GM12874 (cell line): ENCODE measurements at regions not wholly inside any gene's neighbourhood (a gene's known extent, or its start where the extent isn't known, plus 50 kb on each side); places are given as distances from the start of the nearest gene placed in this dataset.
A peak's percentile ranks its signal among the peaks of the same experiment; 100 is the strongest.

Experiments
- TF ChIP-seq, protein P1 (sequence below): IDR thresholded peaks from 2 replicates; pipeline ENCODE4 v1.5.1; 2011; ENCODE audit warnings: low read depth, mild to moderate bottlenecking, control low read depth, low read length, moderate library complexity; ENCODE audit not compliant: insufficient read depth

DNA sequence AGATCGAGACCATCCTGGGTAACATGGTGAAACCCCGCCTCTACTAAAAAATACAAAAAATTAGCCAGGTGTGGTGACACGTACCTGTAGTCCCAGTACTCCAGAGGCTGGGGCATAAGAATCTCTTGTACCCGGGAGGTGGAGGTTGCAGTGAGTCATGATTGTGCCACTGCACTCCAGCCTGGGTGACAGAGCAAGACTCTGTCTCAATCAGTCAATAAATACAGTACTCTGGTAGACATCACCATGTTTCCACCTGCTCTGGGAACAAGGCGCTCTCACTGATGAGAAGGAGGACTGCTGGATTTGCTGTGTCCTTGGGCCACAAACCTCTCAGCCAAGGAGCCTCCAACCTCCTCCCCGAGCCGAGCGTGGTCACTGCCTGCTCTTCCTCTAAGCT, 154.2 kb upstream of the ZNF236 start:
- TF ChIP-seq, protein P1, sequence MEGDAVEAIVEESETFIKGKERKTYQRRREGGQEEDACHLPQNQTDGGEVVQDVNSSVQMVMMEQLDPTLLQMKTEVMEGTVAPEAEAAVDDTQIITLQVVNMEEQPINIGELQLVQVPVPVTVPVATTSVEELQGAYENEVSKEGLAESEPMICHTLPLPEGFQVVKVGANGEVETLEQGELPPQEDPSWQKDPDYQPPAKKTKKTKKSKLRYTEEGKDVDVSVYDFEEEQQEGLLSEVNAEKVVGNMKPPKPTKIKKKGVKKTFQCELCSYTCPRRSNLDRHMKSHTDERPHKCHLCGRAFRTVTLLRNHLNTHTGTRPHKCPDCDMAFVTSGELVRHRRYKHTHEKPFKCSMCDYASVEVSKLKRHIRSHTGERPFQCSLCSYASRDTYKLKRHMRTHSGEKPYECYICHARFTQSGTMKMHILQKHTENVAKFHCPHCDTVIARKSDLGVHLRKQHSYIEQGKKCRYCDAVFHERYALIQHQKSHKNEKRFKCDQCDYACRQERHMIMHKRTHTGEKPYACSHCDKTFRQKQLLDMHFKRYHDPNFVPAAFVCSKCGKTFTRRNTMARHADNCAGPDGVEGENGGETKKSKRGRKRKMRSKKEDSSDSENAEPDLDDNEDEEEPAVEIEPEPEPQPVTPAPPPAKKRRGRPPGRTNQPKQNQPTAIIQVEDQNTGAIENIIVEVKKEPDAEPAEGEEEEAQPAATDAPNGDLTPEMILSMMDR, result no peak

DNA sequence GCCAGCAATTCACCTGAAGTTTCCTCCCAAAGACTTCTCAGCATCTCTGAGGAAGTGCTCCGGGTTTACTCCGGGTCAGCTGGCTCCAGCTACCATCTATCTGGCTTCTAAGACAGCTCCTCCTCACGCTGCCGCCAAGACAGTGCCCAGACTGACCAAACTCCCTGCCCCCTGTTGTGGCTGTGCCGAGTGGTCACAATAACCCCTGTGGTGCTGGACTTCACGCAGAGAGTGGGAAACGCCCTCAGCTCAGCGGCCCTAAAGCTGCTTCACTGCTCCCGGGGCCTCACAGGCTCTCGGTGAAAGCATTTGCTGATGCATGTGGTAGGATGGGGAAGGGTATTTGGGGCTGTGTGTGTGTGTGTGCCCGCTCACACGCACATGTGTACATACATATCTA, 154.8 kb upstream of the ZNF236 start:
- TF ChIP-seq, protein P1, result no peak

DNA sequence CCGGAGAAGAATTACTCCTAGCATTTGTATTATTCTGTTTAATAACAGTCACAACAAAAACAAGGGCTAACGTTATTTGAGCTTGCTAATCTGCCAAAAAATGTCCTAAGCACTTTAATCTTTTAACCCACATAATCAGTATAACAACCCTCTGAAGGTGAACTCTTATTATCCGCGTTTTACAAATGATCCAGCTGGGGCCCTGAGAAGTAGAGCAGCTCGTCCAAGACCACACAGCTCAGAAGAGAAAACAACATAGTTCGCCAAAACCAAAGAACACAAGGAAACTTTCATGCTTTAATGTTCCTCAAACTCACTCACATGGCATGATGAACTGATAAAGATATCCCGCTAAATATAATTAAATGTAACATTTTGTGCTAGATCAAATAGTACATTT, 159.7 kb upstream of the ZNF236 start:
- TF ChIP-seq, protein P1, result no peak

DNA sequence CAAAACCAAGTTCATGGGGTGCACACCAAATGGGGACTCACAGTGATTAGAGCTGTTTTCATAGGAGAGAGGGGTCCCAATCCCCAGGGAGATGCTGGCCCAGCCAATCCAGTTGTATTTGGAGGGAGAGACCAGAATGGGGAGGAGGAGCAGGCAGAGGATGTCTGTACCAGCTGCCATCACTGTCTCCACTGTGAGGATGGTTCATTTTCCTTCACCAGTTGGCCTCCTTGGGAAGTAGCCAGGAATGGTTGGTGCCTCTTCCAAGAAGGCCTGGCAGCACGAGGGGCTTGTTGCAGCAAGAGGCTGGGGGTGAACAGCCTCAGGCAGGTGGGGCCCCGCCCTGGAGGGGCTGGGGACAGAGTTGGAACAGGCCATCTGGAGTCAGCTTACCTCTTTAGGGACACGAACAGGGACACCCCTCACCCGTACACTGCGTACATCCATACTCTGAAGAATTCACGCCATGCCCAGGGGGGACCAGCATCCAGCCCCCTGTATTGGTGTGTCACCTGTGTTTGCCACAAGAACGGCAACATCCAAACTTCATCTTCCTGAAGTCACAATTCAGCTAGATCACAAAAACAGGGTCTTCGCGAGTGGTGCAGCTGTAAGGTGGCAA, 161.7 kb upstream of the ZNF236 start:
- TF ChIP-seq, protein P1, result no peak

DNA sequence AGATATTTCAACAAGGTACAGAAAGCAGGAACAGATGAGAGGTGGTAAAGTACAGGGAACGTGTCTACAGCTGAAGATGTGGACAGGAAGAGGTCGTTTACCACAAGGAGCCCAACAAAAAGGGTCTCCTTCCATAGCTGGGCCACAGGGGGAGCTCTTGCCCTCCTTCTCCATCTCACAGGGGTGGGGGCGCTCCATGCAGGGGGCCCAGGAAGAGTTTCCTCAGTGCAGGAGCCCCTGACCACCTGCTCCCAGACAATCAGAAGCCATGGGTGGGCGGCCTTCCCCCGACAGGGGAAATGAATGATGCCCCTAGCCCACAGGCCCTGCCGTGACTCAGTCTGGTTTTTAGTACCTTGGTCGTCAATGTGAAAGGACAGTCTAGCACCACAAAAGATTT, 163.6 kb upstream of the ZNF516 start:
- TF ChIP-seq, protein P1, result peak; percentile 43; the same call in 1 of the 2 replicates

DNA sequence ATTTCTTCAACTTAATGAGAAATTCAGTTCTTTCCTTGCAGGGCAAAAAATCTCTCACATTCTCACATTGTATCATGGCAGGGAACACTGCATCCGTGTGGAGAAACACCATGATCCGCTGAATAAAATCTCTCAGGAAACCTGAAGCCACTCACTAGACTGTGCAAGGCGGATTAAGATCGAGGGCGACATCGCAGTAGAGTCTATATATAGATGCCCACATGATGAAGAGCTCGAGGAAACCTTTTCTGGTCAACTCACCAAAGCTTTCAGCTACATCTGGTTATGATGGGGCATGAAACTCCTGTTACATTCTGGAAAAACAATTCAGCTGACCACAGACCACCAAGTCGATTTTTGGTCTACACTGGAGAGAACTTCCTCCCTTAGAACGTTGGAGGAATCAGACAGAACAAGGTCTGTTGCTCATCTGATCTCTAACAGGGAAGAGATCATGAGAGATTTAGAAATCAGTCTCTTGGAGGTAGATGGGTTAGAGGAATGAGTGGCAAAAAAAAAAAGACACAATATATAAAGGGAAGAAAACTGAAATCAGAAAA, 162.9 kb upstream of the ZNF516 start:
- TF ChIP-seq, protein P1, result no peak

DNA sequence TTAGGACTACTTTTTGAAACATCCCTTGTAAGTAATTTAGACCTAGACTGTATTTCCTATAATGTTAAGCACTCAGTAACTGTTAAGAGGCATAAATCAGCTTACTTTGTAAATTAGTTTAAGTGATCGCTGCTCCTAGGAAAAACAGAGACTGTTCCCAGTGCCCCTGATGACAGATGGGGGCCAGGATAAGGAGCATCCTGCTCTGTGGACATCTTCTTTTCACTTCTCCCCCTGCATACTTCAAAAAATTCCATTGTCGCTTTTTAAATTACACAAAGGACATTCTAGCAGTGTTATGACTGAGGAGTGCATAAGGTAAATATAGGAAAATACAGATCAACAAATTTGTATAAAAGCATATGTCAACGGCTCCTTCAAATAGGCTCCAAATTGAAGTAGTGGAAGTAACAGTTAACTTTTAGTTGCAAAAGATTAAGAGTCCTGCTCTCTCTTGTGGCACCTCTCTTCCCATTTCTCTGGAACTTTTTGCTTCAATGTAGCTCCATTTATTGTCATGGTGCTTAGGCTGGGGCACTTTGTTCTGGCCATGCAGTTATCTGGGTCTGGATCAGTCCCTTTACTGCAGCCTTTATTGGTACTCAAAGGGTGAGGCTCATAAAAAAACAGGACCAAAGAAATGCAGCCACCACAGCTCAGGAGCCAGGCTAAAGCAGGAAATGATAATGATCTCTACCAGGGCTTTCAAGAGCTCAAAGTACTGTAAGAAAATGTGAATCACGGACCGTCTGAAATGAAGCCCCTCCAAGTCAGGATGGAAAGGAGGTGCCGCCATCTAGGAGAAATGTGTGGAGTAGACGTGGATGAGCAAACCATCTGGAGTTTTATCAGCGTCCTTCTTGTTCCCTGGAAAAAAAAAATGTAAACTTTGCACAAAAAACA, 162.1 kb upstream of the ZNF516 start:
- TF ChIP-seq, protein P1, result no peak
